ENCODE measurements at regions not wholly inside any gene's neighbourhood (a gene's known extent, or its start where the extent isn't known, plus 50 kb on each side); places are given as distances from the start of the nearest gene placed in this dataset.

- Mint-ChIP-seq H3K27me3 (peaks cover 3% of the 10 kb centered on the region), H3K36me3 (ENCODE audit: low read depth) (no peaks in the 10 kb centered on the region), H3K9me3 (no peaks in the 10 kb centered on the region), H3K4me1 (ENCODE audit: low read depth) (no peaks in the 10 kb centered on the region), H3K4me3 (no peak overlapping the region), H3K27ac (no peak overlapping the region)
These were observed 121.7 kb upstream of the FOXD3 start for GRCh38 chr1:63200676-63201075.

- H3K27ac Mint-ChIP-seq: no peak overlapping the region
- no peaks in the 10 kb centered on the region for H3K9me3 Mint-ChIP-seq
- peaks cover 3% of the 10 kb centered on the region for H3K27me3 Mint-ChIP-seq
- H3K4me1 Mint-ChIP-seq (ENCODE audit: low read depth): no peaks in the 10 kb centered on the region
- H3K36me3 Mint-ChIP-seq (ENCODE audit: low read depth): no peaks in the 10 kb centered on the region
- H3K4me3 Mint-ChIP-seq: no peak overlapping the region
These were observed 118.7 kb upstream of the FOXD3 start for GRCh38 chr1:63203641-63204040.

- no peak overlapping the region for H3K4me3 Mint-ChIP-seq
- no peaks in the 10 kb centered on the region for H3K36me3 Mint-ChIP-seq (ENCODE audit: low read depth)
- H3K27ac Mint-ChIP-seq: no peak overlapping the region
- H3K9me3 Mint-ChIP-seq: no peaks in the 10 kb centered on the region
- H3K27me3 Mint-ChIP-seq: no peaks in the 10 kb centered on the region
- H3K4me1 Mint-ChIP-seq (ENCODE audit: low read depth): no peaks in the 10 kb centered on the region
These were observed 116.6 kb upstream of the FOXD3 start for GRCh38 chr1:63205776-63206175.

GRCh38 chr1:63214553-63214952, 107.8 kb upstream of the FOXD3 start:
- Mint-ChIP-seq H3K4me1 (ENCODE audit: low read depth) (no peaks in the 10 kb centered on the region), H3K27me3 (peaks cover 9% of the 10 kb centered on the region), H3K9me3 (peaks cover 5% of the 10 kb centered on the region)

GRCh38 chr1:63223426-63223825, 98.9 kb upstream of the FOXD3 start:
- H3K27ac Mint-ChIP-seq: no peak overlapping the region
- no peaks in the 10 kb centered on the region for H3K9me3 Mint-ChIP-seq
- H3K27me3 Mint-ChIP-seq: peaks cover 15% of the 10 kb centered on the region
- H3K4me1 Mint-ChIP-seq (ENCODE audit: low read depth): no peaks in the 10 kb centered on the region
- H3K4me3 Mint-ChIP-seq: no peak overlapping the region
- H3K36me3 Mint-ChIP-seq (ENCODE audit: low read depth): no peaks in the 10 kb centered on the region

More at GRCh38 chr1:63214553-63214952, 107.8 kb upstream of the FOXD3 start:
- no peak overlapping the region for H3K4me3 Mint-ChIP-seq
- no peak overlapping the region for H3K27ac Mint-ChIP-seq
- H3K36me3 Mint-ChIP-seq (ENCODE audit: low read depth): no peaks in the 10 kb centered on the region

- Mint-ChIP-seq H3K27me3 (peaks cover 5% of the 10 kb centered on the region), H3K4me1 (ENCODE audit: low read depth) (no peaks in the 10 kb centered on the region), H3K27ac (no peak overlapping the region), H3K9me3 (peaks cover 3% of the 10 kb centered on the region), H3K36me3 (ENCODE audit: low read depth) (no peaks in the 10 kb centered on the region), H3K4me3 (no peak overlapping the region)
These were observed 91.6 kb upstream of the FOXD3 start for GRCh38 chr1:63230722-63231121.

GRCh38 chr1:63238721-63239120, 83.6 kb upstream of the FOXD3 start:
- no peaks in the 10 kb centered on the region for H3K36me3 Mint-ChIP-seq (ENCODE audit: low read depth)
- H3K4me1 Mint-ChIP-seq (ENCODE audit: low read depth): no peaks in the 10 kb centered on the region
- H3K27ac Mint-ChIP-seq: no peak overlapping the region
- H3K4me3 Mint-ChIP-seq: no peak overlapping the region
- peaks cover 5% of the 10 kb centered on the region for H3K27me3 Mint-ChIP-seq
- peaks cover 3% of the 10 kb centered on the region for H3K9me3 Mint-ChIP-seq

GRCh38 chr1:63245186-63245585, 77.2 kb upstream of the FOXD3 start:
- Mint-ChIP-seq H3K4me3 (no peak overlapping the region), H3K36me3 (ENCODE audit: low read depth) (no peaks in the 10 kb centered on the region), H3K27me3 (peaks cover 3% of the 10 kb centered on the region), H3K4me1 (ENCODE audit: low read depth) (no peaks in the 10 kb centered on the region), H3K9me3 (no peaks in the 10 kb centered on the region), H3K27ac (no peak overlapping the region)

- Mint-ChIP-seq H3K27ac (no peak overlapping the region), H3K27me3 (peaks cover 3% of the 10 kb centered on the region), H3K4me3 (no peak overlapping the region), H3K4me1 (ENCODE audit: low read depth) (no peaks in the 10 kb centered on the region), H3K36me3 (ENCODE audit: low read depth) (no peaks in the 10 kb centered on the region), H3K9me3 (no peaks in the 10 kb centered on the region)
These were observed 74.2 kb upstream of the FOXD3 start for GRCh38 chr1:63248216-63248615.

GRCh38 chr1:63255153-63255552, 67.2 kb upstream of the FOXD3 start:
- H3K4me1 Mint-ChIP-seq (ENCODE audit: low read depth): no peaks in the 10 kb centered on the region
- H3K4me3 Mint-ChIP-seq: no peak overlapping the region
- H3K9me3 Mint-ChIP-seq: no peaks in the 10 kb centered on the region

GRCh38 chr1:63261736-63262458, 60.5 kb upstream of the FOXD3 start:
- no peaks in the 10 kb centered on the region for H3K36me3 Mint-ChIP-seq (ENCODE audit: low read depth)
- H3K4me3 Mint-ChIP-seq: no peak overlapping the region
- H3K27ac Mint-ChIP-seq: no peak overlapping the region
- H3K4me1 Mint-ChIP-seq (ENCODE audit: low read depth): no peaks in the 10 kb centered on the region
- H3K27me3 Mint-ChIP-seq: peaks cover 25% of the 10 kb centered on the region
- no peaks in the 10 kb centered on the region for H3K9me3 Mint-ChIP-seq

More at GRCh38 chr1:63255153-63255552, 67.2 kb upstream of the FOXD3 start:
- peaks cover 14% of the 10 kb centered on the region for H3K27me3 Mint-ChIP-seq
- H3K27ac Mint-ChIP-seq: no peak overlapping the region
- no peaks in the 10 kb centered on the region for H3K36me3 Mint-ChIP-seq (ENCODE audit: low read depth)

- H3K27ac Mint-ChIP-seq: no peak overlapping the region
- H3K36me3 Mint-ChIP-seq (ENCODE audit: low read depth): no peaks in the 10 kb centered on the region
- no peak overlapping the region for H3K4me3 Mint-ChIP-seq
- H3K27me3 Mint-ChIP-seq: peaks cover 23% of the 10 kb centered on the region
- no peaks in the 10 kb centered on the region for H3K9me3 Mint-ChIP-seq
- H3K4me1 Mint-ChIP-seq (ENCODE audit: low read depth): no peaks in the 10 kb centered on the region
These were observed 60.0 kb upstream of the FOXD3 start for GRCh38 chr1:63262459-63262770.

GRCh38 chr1:63264161-63264560, 58.2 kb upstream of the FOXD3 start:
- H3K27ac Mint-ChIP-seq: no peak overlapping the region
- no peaks in the 10 kb centered on the region for H3K4me1 Mint-ChIP-seq (ENCODE audit: low read depth)
- peaks cover 21% of the 10 kb centered on the region for H3K27me3 Mint-ChIP-seq
- H3K36me3 Mint-ChIP-seq (ENCODE audit: low read depth): no peaks in the 10 kb centered on the region
- H3K4me3 Mint-ChIP-seq: no peak overlapping the region
- H3K9me3 Mint-ChIP-seq: no peaks in the 10 kb centered on the region

- no peak overlapping the region for H3K4me3 Mint-ChIP-seq
- H3K36me3 Mint-ChIP-seq (ENCODE audit: low read depth): no peaks in the 10 kb centered on the region
- H3K4me1 Mint-ChIP-seq (ENCODE audit: low read depth): no peaks in the 10 kb centered on the region
- H3K9me3 Mint-ChIP-seq: no peaks in the 10 kb centered on the region
- peaks cover 20% of the 10 kb centered on the region for H3K27me3 Mint-ChIP-seq
- no peak overlapping the region for H3K27ac Mint-ChIP-seq
These were observed 55.5 kb upstream of the FOXD3 start for GRCh38 chr1:63266857-63267256.

- no peaks in the 10 kb centered on the region for H3K4me1 Mint-ChIP-seq (ENCODE audit: low read depth)
- H3K27me3 Mint-ChIP-seq: peaks cover 22% of the 10 kb centered on the region
- no peak overlapping the region for H3K27ac Mint-ChIP-seq
- no peaks in the 10 kb centered on the region for H3K9me3 Mint-ChIP-seq
- H3K36me3 Mint-ChIP-seq (ENCODE audit: low read depth): no peaks in the 10 kb centered on the region
- H3K4me3 Mint-ChIP-seq: no peak overlapping the region
These were observed 53.5 kb upstream of the FOXD3 start for GRCh38 chr1:63268876-63269275.

- H3K9me3 Mint-ChIP-seq: no peaks in the 10 kb centered on the region
- H3K27me3 Mint-ChIP-seq: peaks cover 26% of the 10 kb centered on the region
- no peak overlapping the region for H3K27ac Mint-ChIP-seq
- no peaks in the 10 kb centered on the region for H3K4me1 Mint-ChIP-seq (ENCODE audit: low read depth)
- H3K36me3 Mint-ChIP-seq (ENCODE audit: low read depth): no peaks in the 10 kb centered on the region
- no peak overlapping the region for H3K4me3 Mint-ChIP-seq
These were observed 52.8 kb upstream of the FOXD3 start for GRCh38 chr1:63269571-63269970.
